Neuronal stem cell (in vitro differentiated cells): ENCODE measurements at regions not wholly inside any gene's neighbourhood (a gene's known extent, or its start where the extent isn't known, plus 50 kb on each side); places are given as distances from the start of the nearest gene placed in this dataset.

Experiments
- DNase-seq: peaks from one replicate; pipeline ENCODE4 v3.0.0-alpha.2; 2013; ENCODE audit warnings: low spot score
- H2AFZ ChIP-seq: one replicate; pipeline ENCODE4 v1.6.1; 2013; ENCODE audit warnings: mild to moderate bottlenecking, low read length, inconsistent platforms
- H2AK5ac ChIP-seq: 2 replicates; pipeline ENCODE4 v1.6.1; 2013; ENCODE audit warnings: low read depth, mild to moderate bottlenecking, inconsistent platforms, low read length, moderate library complexity, mixed read lengths
- H2BK120ac ChIP-seq: 2 replicates; pipeline ENCODE4 v1.6.1; 2013; ENCODE audit warnings: low read depth, mild to moderate bottlenecking, inconsistent platforms, low read length, moderate library complexity, mixed read lengths
- H2BK12ac ChIP-seq: one replicate; pipeline ENCODE4 v1.6.1; 2013; ENCODE audit warnings: low read length, inconsistent platforms
- H2BK15ac ChIP-seq: 2 replicates; pipeline ENCODE4 v1.6.1; 2013; ENCODE audit warnings: mild to moderate bottlenecking, low read length, inconsistent platforms, mixed read lengths
- H2BK5ac ChIP-seq: one replicate; pipeline ENCODE4 v1.6.1; 2013; ENCODE audit warnings: inconsistent platforms, mild to moderate bottlenecking, low read length, moderate library complexity
- H3K14ac ChIP-seq: one replicate; pipeline ENCODE4 v1.6.1; 2013; ENCODE audit warnings: low read length, inconsistent platforms
- H3K18ac ChIP-seq: 2 replicates; pipeline ENCODE4 v1.6.1; 2013; ENCODE audit warnings: low read length, inconsistent platforms
- H3K23ac ChIP-seq: 2 replicates; pipeline ENCODE4 v1.6.1; 2013; ENCODE audit warnings: low read depth, mild to moderate bottlenecking, mixed read lengths, low read length, inconsistent platforms; ENCODE audit not compliant: poor library complexity
- H3K27ac ChIP-seq: replicated peaks from 3 replicates; pipeline ENCODE4 v1.5.1; 2013; ENCODE audit warnings: low read length, inconsistent platforms
- H3K27me3 ChIP-seq, 3 experiments: 2 replicates each; pipeline ENCODE4 v1.6.1; 2013; ENCODE audit warnings: low read length in 3 of 3, mild to moderate bottlenecking in 2 of 3, inconsistent platforms in 1 of 3, low read depth in 1 of 3, mixed read lengths in 1 of 3, moderate library complexity in 1 of 3; ENCODE audit not compliant: control insufficient read depth in 3 of 3, insufficient read depth in 3 of 3
- H3K36me3 ChIP-seq, 2 donors: replicated peaks in 1 of 2; 2 replicates each; pipeline ENCODE4 v1.6.1; 2013; ENCODE audit warnings: low read length in 2 of 2; ENCODE audit not compliant: control insufficient read depth in 2 of 2, insufficient read depth in 2 of 2
- H3K4ac ChIP-seq: 2 replicates; pipeline ENCODE4 v1.6.1; 2013; ENCODE audit warnings: inconsistent platforms, mild to moderate bottlenecking, low read length, moderate library complexity
- H3K4me1 ChIP-seq, 2 donors: 1 replicate in 1 of 2; 2 replicates in 1 of 2; pipeline ENCODE4 v1.6.1; 2013; ENCODE audit warnings: low read length in 2 of 2, low read depth in 1 of 2; ENCODE audit not compliant: control insufficient read depth in 2 of 2, insufficient read depth in 1 of 2
- H3K4me2 ChIP-seq: one replicate; pipeline ENCODE4 v1.6.1; 2013; ENCODE audit warnings: mild to moderate bottlenecking, low read length, inconsistent platforms; ENCODE audit not compliant: insufficient read depth, poor library complexity, severe bottlenecking
- H3K4me3 ChIP-seq, 2 donors: 2 replicates each; pipeline ENCODE4 v1.5.1; 2013; ENCODE audit warnings: low read length in 2 of 2, mild to moderate bottlenecking in 2 of 2, inconsistent platforms in 1 of 2, moderate library complexity in 1 of 2
- H3K79me1 ChIP-seq: one replicate; pipeline ENCODE4 v1.6.1; 2013; ENCODE audit warnings: low read depth, mild to moderate bottlenecking, inconsistent platforms, low read length, moderate library complexity
- H3K9ac ChIP-seq: one replicate; pipeline ENCODE4 v1.6.1; 2013; ENCODE audit warnings: mild to moderate bottlenecking, low read depth, low read length, inconsistent platforms; ENCODE audit not compliant: poor library complexity
- H3K9me3 ChIP-seq, 2 donors: replicated peaks in 1 of 2; 2 replicates each; pipeline versions ENCODE3 to v1.6.1; 2013; ENCODE audit warnings: low read length in 2 of 2, mild to moderate bottlenecking in 2 of 2, inconsistent platforms in 1 of 2, low read depth in 1 of 2, mixed read lengths in 1 of 2, moderate library complexity in 1 of 2; ENCODE audit not compliant: control insufficient read depth in 2 of 2, insufficient read depth in 1 of 2
- H4K8ac ChIP-seq: one replicate; pipeline ENCODE4 v1.6.1; 2013; ENCODE audit warnings: low read depth, mild to moderate bottlenecking, inconsistent platforms, low read length, moderate library complexity
- H4K91ac ChIP-seq: one replicate; pipeline ENCODE4 v1.6.1; 2013; ENCODE audit warnings: low read length, low read depth, mild to moderate bottlenecking, inconsistent platforms; ENCODE audit not compliant: poor library complexity
- WGBS, 2 donors: extraction: QIAGEN DNeasy Blood & Tissue Kit; methylation state at CpG; one replicate each; pipeline ENCODE4 v1.1.7; 2013; ENCODE audit warnings: missing lambda C conversion rate in 2 of 2, mixed read lengths in 1 of 2; ENCODE audit not compliant: insufficient read length in 2 of 2, insufficient replicate concordance in 1 of 2; ENCODE audit errors: extremely low coverage in 2 of 2; 5-methylcytosine and 5-hydroxymethylcytosine counted together

DNA sequence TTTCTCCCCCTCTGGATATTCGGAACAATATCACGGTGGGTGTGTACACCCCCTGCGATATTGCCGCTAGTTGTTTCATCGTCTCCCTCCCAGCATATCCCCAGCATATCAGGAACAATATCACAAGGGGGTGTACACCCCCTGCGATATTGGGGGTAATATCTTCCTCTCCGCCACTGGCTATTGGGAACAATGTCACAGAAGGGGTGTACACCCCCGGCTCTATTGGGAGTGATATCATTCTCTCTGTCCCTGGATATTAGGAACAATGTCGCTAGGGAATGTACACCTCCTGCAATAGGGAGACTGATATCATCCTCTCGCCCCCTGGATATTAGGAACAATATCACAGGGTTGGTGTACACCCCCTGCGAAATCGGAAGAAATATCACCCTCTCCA is 1932.0 kb downstream of the SUCLG1 start:
- no peaks in the 10 kb centered on the region for H3K36me3 ChIP-seq
- H3K27me3 ChIP-seq: no peaks in the 10 kb centered on the region
- no peak overlapping the region for H3K23ac ChIP-seq
- H2BK12ac ChIP-seq: no peak overlapping the region
- H3K27ac ChIP-seq: no peak overlapping the region
- H3K79me1 ChIP-seq: no peaks in the 10 kb centered on the region
- H2AK5ac ChIP-seq: no peak overlapping the region
- no peak overlapping the region for H3K4ac ChIP-seq
- H3K4me2 ChIP-seq: no peak overlapping the region
- H3K9ac ChIP-seq: no peak overlapping the region
- no peak overlapping the region for H2BK15ac ChIP-seq
- H3K14ac ChIP-seq: no peak overlapping the region
- WGBS, 2 donors: no CpG with 5 or more reads among the region's 12 CpGs
- H4K8ac ChIP-seq: no peak overlapping the region
- H2BK120ac ChIP-seq: no peak overlapping the region
- no peak for DNase-seq
- no peak overlapping the region for H3K4me3 ChIP-seq
- H2BK5ac ChIP-seq: no peak overlapping the region
- H3K4me1 ChIP-seq: no peaks in the 10 kb centered on the region
- no peak overlapping the region for H3K18ac ChIP-seq
- H3K9me3 ChIP-seq: no peaks in the 10 kb centered on the region
- H2AFZ ChIP-seq: no peak overlapping the region
- H4K91ac ChIP-seq: no peak overlapping the region

GRCh38 chr2:82526277-82526676 is 1932.8 kb downstream of the SUCLG1 start:
- H3K27me3 ChIP-seq: no peaks in the 10 kb centered on the region
- no CpG with 5 or more reads among the region's 7 CpGs for WGBS, 2 donors
- H2AK5ac ChIP-seq: no peak overlapping the region
- DNase-seq: no peak
- H3K4ac ChIP-seq: no peak overlapping the region
- no peak overlapping the region for H2BK120ac ChIP-seq
- H2BK12ac ChIP-seq: no peak overlapping the region
- no peak overlapping the region for H4K8ac ChIP-seq
- no peak overlapping the region for H3K4me2 ChIP-seq
- no peaks in the 10 kb centered on the region for H3K36me3 ChIP-seq
- H3K9ac ChIP-seq: no peak overlapping the region
- H3K23ac ChIP-seq: no peak overlapping the region
- no peak overlapping the region for H4K91ac ChIP-seq
- no peaks in the 10 kb centered on the region for H3K4me1 ChIP-seq
- no peak overlapping the region for H2BK15ac ChIP-seq
- H2BK5ac ChIP-seq: no peak overlapping the region
- no peak overlapping the region for H3K18ac ChIP-seq
- H3K79me1 ChIP-seq: no peaks in the 10 kb centered on the region
- H3K14ac ChIP-seq: no peak overlapping the region
- no peaks in the 10 kb centered on the region for H3K9me3 ChIP-seq
- no peak overlapping the region for H2AFZ ChIP-seq
- H3K27ac ChIP-seq: no peak overlapping the region
- H3K4me3 ChIP-seq: no peak overlapping the region

- no peak overlapping the region for H2BK5ac ChIP-seq
- H4K8ac ChIP-seq: no peak overlapping the region
- no peak overlapping the region for H2BK15ac ChIP-seq
- H3K4me3 ChIP-seq: no peak overlapping the region
- no peak overlapping the region for H3K4ac ChIP-seq
- no peaks in the 10 kb centered on the region for H3K9me3 ChIP-seq
- H4K91ac ChIP-seq: no peak overlapping the region
- no peak overlapping the region for H2BK12ac ChIP-seq
- DNase-seq: no peak
- no peak overlapping the region for H2BK120ac ChIP-seq
- no peak overlapping the region for H2AK5ac ChIP-seq
- H3K9ac ChIP-seq: no peak overlapping the region
- H3K4me2 ChIP-seq: no peak overlapping the region
- H3K18ac ChIP-seq: no peak overlapping the region
- H3K27me3 ChIP-seq: no peaks in the 10 kb centered on the region
- no peak overlapping the region for H3K23ac ChIP-seq
- no peaks in the 10 kb centered on the region for H3K36me3 ChIP-seq
- no CpG with 5 or more reads among the region's 8 CpGs for WGBS, 2 donors
- no peak overlapping the region for H2AFZ ChIP-seq
- H3K79me1 ChIP-seq: no peaks in the 10 kb centered on the region
- no peak overlapping the region for H3K27ac ChIP-seq
- no peak overlapping the region for H3K14ac ChIP-seq
- H3K4me1 ChIP-seq: no peaks in the 10 kb centered on the region
Measured at GRCh38 chr2:82525744-82526143, 1933.3 kb downstream of the SUCLG1 start.

DNA sequence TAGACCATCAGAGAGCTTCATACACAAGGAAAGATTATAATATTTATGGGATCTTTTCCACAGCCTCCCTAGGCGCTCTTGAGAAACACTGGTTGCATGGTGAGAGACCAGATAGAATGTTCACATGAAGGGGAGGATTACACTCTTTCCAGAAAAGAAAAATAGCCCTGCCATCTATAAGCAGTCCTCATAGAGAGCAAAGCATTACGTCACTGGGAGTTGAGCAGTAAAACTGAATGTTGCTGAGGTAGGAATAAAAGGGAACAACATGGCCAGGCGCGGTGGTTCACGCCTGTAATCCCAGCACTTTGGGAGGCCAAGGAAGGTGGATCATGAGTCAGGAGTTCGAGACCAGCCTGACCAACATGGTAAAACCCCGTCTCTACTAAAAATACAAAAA is 1934.3 kb downstream of the SUCLG1 start:
- no peak overlapping the region for H2BK120ac ChIP-seq
- WGBS, 2 donors: no CpG with 5 or more reads among the region's 7 CpGs

More for the DNA sequence above, 1934.3 kb downstream of the SUCLG1 start:
- DNase-seq: no peak
- H2AK5ac ChIP-seq: no peak overlapping the region
- no peaks in the 10 kb centered on the region for H3K9me3 ChIP-seq
- no peak overlapping the region for H3K4ac ChIP-seq
- no peak overlapping the region for H3K4me3 ChIP-seq
- H2BK5ac ChIP-seq: no peak overlapping the region
- H3K23ac ChIP-seq: no peak overlapping the region
- no peaks in the 10 kb centered on the region for H3K79me1 ChIP-seq
- H3K27ac ChIP-seq: no peak overlapping the region
- no peak overlapping the region for H2AFZ ChIP-seq
- H2BK12ac ChIP-seq: no peak overlapping the region
- H3K14ac ChIP-seq: no peak overlapping the region
- no peaks in the 10 kb centered on the region for H3K36me3 ChIP-seq
- no peak overlapping the region for H4K91ac ChIP-seq
- H4K8ac ChIP-seq: no peak overlapping the region
- no peak overlapping the region for H3K9ac ChIP-seq
- no peaks in the 10 kb centered on the region for H3K4me1 ChIP-seq
- no peaks in the 10 kb centered on the region for H3K27me3 ChIP-seq
- H3K18ac ChIP-seq: no peak overlapping the region
- no peak overlapping the region for H2BK15ac ChIP-seq
- no peak overlapping the region for H3K4me2 ChIP-seq
